GM19351 (cell line): ENCODE measurements at regions not wholly inside any gene's neighbourhood (a gene's known extent, or its start where the extent isn't known, plus 50 kb on each side); places are given as distances from the start of the nearest gene placed in this dataset.
"Not testable (repeated sequence)": the region's sequence is repeated elsewhere in the genome, so short reads cannot be mapped to it uniquely, and the experiment has no call there.

Experiments
- ATAC-seq: cut with Tn5 transposase; IDR thresholded peaks from one replicate; pipeline ENCODE4 v1.9.1; 2021; ENCODE audit warnings: mild to moderate bottlenecking, moderate library complexity; ENCODE audit not compliant: unreplicated experiment

DNA sequence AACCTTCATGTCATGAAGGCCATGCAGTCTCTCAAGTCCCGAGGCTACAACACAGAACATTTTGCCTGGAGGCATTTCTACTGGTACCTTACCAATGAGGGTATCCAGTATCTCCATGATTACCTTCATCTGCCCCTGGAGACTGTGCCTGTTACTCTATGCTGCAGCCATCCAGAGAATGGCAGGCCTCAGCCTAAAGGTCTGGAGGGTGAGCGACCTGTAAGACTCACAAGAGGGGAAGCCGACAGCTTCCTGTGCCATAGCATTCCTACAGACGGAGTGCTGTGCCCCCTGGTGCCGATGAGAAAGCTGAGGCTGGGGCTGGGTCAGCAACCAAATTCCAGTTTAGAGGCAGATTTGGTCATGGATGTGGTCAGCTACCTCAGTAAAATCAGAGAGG lies 51.3 kb upstream of the CADPS start:
- ATAC-seq: no peak

DNA sequence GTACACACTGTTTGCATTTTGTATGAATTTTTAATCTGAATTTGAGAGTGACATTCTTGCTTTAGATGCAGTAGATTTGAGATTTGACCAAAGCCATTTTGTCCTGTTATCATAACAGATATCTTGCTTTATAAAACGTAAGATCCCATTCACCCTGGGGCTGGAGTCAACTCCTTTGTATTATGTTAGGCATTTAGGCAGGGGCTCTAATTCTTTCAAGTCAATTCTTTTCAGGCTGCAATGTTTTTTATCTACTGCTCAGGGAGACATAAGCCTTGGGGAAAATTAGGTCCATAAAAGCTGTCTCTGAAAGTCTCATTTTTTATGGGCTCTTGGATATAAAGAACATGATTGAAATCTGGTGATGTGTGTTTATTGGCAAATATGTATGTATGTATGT lies 53.0 kb upstream of the CADPS start:
- no peak for ATAC-seq

- no peak for ATAC-seq
These were observed 54.6 kb upstream of the CADPS start for GRCh38 chr3:62929771-62930170.

DNA sequence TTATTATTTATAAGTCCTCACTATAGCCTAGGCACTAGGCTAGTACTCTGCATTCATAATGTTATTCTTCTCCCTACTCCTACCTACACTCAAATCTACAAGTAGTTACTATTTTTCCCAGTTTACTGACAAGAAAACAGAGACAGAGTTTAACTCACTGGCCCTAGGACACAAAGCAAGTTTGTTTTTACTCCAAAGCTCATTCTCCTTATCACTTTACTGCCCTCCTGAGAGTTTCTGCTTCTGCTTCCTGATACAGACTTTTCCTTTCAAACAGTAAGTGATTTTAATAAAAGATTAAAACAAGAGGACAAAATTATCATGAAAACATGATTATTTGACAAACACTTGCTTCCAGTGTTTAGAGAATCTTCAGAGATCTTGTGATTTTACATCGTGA lies 60.6 kb upstream of the CADPS start:
- no peak for ATAC-seq

- ATAC-seq: no peak
These were observed 61.5 kb upstream of the CADPS start for GRCh38 chr3:62936626-62937254.

GRCh38 chr3:62938583-62938982 lies 63.4 kb upstream of the CADPS start:
- ATAC-seq: no peak

DNA sequence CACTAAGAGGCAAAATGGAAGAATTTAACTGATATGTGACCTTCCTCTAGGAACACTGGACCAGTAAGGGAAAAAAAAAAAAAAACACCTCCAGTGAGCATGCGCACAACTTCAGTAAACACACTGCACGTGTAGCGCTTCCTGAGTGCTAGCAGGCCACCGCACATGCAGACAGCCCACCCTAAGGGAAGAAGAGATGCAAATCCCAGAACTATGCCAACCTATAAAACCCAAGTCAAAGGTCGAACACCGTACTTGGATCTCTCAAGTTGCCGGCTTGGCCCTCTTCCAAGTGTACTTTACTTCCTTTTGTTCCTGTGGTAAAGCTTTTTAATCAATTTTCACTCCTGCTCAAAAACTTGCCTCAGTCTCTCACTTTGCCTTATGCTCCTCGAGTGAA lies 64.5 kb upstream of the CADPS start:
- no peak for ATAC-seq

DNA sequence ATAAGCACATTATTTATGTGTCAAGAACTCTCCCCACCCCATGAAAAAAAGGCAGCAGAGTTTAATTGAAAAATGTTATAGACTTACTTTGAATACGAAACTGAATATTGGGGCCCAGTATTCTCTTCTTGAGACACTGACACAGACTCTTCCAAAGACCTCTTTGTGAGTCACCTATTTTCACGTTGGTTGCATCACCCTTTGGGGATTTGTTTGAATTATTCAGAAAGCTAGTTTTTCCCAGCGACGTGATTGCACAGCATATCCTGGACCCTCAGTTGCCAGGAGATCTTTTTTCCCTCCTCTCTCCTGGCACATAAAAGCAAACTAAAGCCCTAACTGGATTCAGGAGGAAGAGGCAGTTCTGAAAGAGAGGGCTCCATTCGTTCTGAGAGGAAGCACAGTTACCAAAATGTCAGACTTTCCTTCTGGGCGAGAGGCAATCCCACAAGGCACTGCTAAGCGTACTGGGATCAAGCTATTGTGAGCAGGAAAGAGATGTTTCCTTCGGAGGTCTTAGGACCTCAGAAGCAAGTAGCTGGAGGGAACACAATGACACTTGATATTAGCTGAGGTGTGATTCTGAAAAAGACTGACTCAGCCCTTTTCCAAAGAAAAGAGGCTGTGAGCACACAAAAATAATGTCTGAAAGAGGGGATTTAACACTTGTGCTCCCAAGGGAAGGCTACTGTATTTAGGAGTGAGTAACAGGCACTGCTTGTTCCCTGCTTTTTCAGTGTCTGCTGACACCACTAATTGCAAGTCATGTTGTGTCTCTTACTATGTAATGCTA lies 65.8 kb upstream of the CADPS start:
- no peak for ATAC-seq

- no peak for ATAC-seq
These were observed 67.0 kb upstream of the CADPS start for GRCh38 chr3:62942227-62942626.

DNA sequence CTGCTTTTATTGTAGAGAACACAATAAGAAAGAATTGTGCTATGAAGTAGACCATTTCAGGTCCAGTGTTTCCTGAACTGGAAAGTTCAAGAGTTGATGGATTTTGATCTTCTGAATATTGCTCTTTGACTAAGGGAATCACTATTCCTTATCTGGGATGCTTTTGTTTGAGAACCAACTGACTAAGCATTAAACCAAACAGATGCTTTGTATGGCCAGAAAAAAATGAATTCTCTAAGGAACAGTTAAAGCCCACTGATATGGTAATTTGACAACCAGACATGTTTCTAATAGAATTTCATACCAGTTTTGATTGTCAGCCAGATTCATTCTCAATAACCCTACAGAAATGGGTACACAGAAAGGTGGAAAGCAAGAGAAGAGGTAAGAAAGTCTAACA lies 67.5 kb upstream of the CADPS start:
- ATAC-seq: no peak

DNA sequence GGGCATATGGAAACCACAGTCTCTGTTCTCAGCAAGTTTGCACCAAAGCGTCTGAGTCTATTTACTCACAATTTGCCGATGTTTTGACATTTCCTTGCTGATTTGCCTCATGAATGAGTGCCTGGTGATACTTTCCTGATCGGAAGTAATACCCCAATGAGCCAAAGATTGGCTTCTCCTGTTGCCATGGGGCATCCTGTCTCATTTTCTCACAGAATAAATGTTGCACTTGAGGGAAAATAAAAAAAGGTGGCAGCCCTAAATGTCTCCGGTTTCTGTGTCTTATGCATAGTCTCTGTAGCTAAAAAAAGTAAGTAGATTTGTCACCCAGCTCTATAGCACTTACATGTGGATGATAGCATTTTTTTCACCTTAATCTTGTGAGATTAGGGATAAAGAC lies 73.7 kb upstream of the CADPS start:
- no peak for ATAC-seq

DNA sequence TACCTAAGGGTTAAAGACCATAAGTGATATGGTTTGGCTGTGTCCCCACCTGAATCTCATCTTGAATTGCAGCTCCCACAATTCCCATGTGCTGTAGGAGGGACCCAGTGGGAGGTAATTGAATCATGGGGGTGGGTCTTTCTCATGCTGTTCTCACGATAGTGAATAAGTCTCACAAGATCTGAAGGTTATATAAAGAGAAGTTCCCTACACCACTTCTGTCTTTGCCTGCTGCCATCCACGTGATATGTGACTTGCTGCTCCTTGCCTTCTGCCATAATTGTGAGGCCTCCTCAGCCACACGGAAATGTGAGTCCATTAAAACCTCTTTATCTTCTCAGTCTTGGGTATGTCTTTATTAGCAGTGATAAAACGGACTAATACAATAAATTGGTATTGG lies 75.0 kb upstream of the CADPS start:
- no peak for ATAC-seq

GRCh38 chr3:62951037-62951613 lies 75.9 kb upstream of the CADPS start:
- no peak for ATAC-seq

- ATAC-seq: not testable (repeated sequence)
These were observed 76.7 kb upstream of the CADPS start for GRCh38 chr3:62951880-62952279.

DNA sequence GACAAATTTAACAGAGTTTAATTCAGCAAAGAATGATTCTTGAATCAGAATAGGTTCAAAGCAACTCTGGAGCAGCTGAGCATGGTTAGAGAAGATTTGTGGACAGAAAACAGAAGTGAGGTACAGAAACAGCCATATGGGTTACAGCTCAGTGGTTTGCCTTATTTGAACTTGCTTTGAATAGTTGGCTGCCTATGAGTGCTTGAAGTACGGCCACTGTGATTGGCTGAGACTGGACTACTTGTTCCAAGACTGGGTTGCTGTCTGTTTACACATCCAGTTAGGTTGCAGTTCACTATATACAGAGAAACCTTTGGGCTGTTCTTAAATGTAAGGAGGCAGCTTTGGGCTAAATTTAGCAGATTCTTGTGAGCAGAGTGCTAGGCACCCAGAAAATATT lies 79.4 kb upstream of the CADPS start:
- ATAC-seq: peak; percentile 95

- ATAC-seq: no peak
These were observed 79.9 kb upstream of the CADPS start for GRCh38 chr3:62955126-62955525.

DNA sequence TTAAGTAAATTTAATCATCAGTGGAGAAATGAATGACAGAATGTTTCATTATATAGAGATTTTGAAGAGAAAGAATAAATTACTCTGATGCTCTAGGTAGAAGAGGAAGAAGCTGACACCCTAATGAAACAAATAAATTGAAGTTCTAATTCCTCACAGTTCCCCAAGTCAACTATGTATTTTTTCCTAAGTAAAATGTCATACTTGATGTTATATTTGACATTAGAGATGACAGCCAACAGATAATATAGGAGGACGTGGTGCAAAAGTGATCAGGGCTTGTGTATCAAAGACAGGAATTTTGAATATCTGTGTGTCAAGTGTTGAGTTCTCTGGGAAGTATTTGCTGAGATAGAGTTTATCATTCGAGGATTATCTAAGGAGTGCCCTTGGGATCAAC lies 81.2 kb upstream of the CADPS start:
- no peak for ATAC-seq

DNA sequence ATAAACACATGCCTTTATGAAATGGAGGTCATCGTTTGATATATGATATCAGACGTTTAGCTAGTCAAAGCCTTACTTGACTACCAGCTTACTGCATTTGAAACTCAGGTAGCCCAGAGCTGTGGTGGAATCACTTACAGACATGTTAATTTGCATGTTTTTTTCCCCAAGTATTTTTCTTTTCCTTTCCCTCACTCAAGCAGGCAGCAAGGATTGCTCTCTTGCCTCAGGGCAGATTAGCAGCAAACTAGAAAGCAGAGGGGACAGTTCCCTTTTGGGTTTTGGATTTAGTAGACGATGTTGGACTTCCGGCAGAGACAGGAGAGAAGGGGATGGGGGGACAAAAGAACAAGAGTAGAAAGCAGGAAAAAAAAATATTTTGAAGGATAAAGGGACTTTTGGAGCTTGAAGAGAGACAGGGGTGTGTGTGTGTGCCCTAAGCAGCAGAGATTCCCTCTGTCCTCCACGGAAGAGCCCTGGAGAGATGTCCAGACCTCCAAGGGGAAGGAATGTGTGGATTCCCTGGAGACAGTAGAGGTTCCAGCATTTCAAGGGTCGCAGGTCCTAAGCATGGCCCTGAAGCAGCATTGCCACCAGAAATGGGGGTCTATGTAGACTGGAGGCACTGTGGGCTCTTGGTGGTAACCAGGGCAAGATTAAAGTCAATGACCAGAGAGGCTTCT lies 86.8 kb upstream of the CADPS start:
- ATAC-seq: no peak

- ATAC-seq: no peak
These were observed 87.5 kb upstream of the CADPS start for GRCh38 chr3:62962714-62963113.

DNA sequence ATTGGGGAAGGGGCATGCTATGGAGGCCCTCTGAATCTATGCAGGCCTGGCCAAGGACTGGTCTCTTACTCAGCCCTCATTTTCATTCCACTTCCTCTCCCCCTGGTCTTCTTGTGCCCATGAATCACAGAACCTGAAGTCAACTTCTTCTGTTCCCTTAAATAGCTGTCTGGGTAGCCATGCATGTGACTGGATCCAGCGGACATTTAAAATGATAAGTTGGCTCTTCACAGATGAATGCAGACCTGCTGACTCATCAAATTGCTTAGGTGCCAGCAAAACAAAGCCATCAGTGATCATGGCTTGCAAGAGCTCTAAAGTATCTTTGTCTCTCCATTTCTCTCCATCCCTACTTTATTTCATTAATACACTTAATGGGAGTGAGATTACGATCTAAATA lies 90.1 kb upstream of the CADPS start:
- ATAC-seq: no peak

- ATAC-seq: no peak
These were observed 92.9 kb upstream of the CADPS start for GRCh38 chr3:62968128-62968527.

DNA sequence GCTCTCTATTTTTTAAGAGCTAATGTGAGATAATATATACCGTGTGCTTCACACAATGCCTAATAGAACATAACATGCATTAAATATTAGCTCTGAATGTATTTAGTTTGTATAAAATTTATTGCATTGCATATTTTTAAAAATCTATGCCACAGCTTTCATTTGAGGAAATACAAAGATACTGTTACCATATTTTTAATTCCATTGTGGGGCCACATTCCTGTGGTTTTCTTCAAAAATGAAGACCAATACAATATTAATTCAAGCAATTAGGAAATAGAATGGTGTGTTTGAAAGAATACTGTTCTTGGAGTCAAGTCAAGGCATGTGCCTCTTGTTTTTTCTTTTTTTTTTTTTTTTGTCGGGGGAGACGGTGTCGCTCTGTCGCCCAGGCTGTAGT lies 95.4 kb upstream of the CADPS start:
- ATAC-seq: no peak
